Esophagus (tissue), 2 donors: ENCODE measurements at regions not wholly inside any gene's neighbourhood (a gene's known extent, or its start where the extent isn't known, plus 50 kb on each side); places are given as distances from the start of the nearest gene placed in this dataset.

Source experiments
- H3K27ac ChIP-seq, 2 donors: one replicate each; pipeline ENCODE4 v1.5.1; 2013; ENCODE audit warnings: low read depth in 2 of 2, mild to moderate bottlenecking in 2 of 2, inconsistent platforms in 1 of 2, low read length in 1 of 2, moderate library complexity in 1 of 2
- H3K27me3 ChIP-seq, 2 donors: one replicate each; pipeline ENCODE4 v1.6.1; 2013; ENCODE audit warnings: low read length in 2 of 2, control low read depth in 1 of 2, mild to moderate bottlenecking in 1 of 2; ENCODE audit not compliant: insufficient read depth in 2 of 2, control insufficient read depth in 1 of 2
- H3K36me3 ChIP-seq, 2 donors: one replicate each; pipeline ENCODE4 v1.6.1; 2013; ENCODE audit warnings: low read length in 1 of 2; ENCODE audit not compliant: control insufficient read depth in 2 of 2, insufficient read depth in 2 of 2
- H3K4me1 ChIP-seq, 2 donors: one replicate each; pipeline ENCODE4 v1.6.1; 2013; ENCODE audit warnings: low read length in 1 of 2; ENCODE audit not compliant: control insufficient read depth in 2 of 2, insufficient read depth in 2 of 2
- H3K4me3 ChIP-seq, 2 donors: one replicate each; pipeline ENCODE4 v1.5.1; 2013; ENCODE audit warnings: low read length in 2 of 2, mild to moderate bottlenecking in 2 of 2, low read depth in 1 of 2, moderate library complexity in 1 of 2
- H3K9me3 ChIP-seq, 2 donors: one replicate each; pipeline ENCODE4 v1.6.1; 2013; ENCODE audit warnings: mild to moderate bottlenecking in 2 of 2, low read depth in 1 of 2, low read length in 1 of 2, moderate library complexity in 1 of 2; ENCODE audit not compliant: control insufficient read depth in 2 of 2, insufficient read depth in 1 of 2
- whole genome bisulfite sequencing, 2 donors: extraction: QIAGEN DNeasy Blood & Tissue Kit; methylation state at CpG; one replicate each; pipeline ENCODE4 v1.1.7; 2013; 5-methylcytosine and 5-hydroxymethylcytosine counted together
- donor health status: healthy with polysubstance abuse.
- donor health status: Bipolar disorder and iron deficiency.

GRCh38 chr1:94342416-94342815, 75.8 kb upstream of the ABCD3 start:
- no peaks in the 10 kb centered on the region for H3K27me3 ChIP-seq
- no peaks in the 10 kb centered on the region for H3K36me3 ChIP-seq
- no peaks in the 10 kb centered on the region for H3K4me1 ChIP-seq
- H3K9me3 ChIP-seq, result no peaks in the 10 kb centered on the region
- H3K27ac ChIP-seq, result no peak overlapping the region
- no peak overlapping the region for H3K4me3 ChIP-seq
- 69 to 73% methylated on average over 3 of the region's 3 CpGs for WGBS, 2 donors

GRCh38 chr1:94339206-94339927, 78.8 kb upstream of the ABCD3 start:
- Histone ChIP-seq H3K36me3 (no peaks in the 10 kb centered on the region), H3K4me1 (no peaks in the 10 kb centered on the region), H3K27me3 (no peaks in the 10 kb centered on the region), H3K9me3 (no peaks in the 10 kb centered on the region), H3K27ac (no peak overlapping the region), H3K4me3 (no peak overlapping the region)
- 82 to 84% methylated on average over 8 of the region's 8 CpGs for WGBS, 2 donors

- H3K4me1 ChIP-seq, result no peaks in the 10 kb centered on the region
- no peaks in the 10 kb centered on the region for H3K9me3 ChIP-seq
- H3K27ac ChIP-seq, result no peak overlapping the region
- 65 to 81% methylated on average over 4 of the region's 4 CpGs for WGBS, 2 donors
- H3K4me3 ChIP-seq, result no peak overlapping the region
- no peaks in the 10 kb centered on the region for H3K36me3 ChIP-seq
- no peaks in the 10 kb centered on the region for H3K27me3 ChIP-seq
These were observed 81.2 kb upstream of the ABCD3 start for GRCh38 chr1:94336991-94337390.

GRCh38 chr1:94335950-94336349, 82.2 kb upstream of the ABCD3 start:
- Histone ChIP-seq H3K27me3 (no peaks in the 10 kb centered on the region), H3K27ac (no peak overlapping the region), H3K9me3 (no peaks in the 10 kb centered on the region), H3K36me3 (no peaks in the 10 kb centered on the region), H3K4me1 (no peaks in the 10 kb centered on the region), H3K4me3 (no peak overlapping the region)
- 1 to 2% methylated on average over 6 of the region's 6 CpGs for WGBS, 2 donors

GRCh38 chr1:94335447-94335846, 82.7 kb upstream of the ABCD3 start:
- Histone ChIP-seq H3K27me3 (peaks cover 0 to 2% of the 10 kb centered on the region in 2 donors), H3K9me3 (no peaks in the 10 kb centered on the region), H3K27ac (no peak overlapping the region), H3K4me1 (no peaks in the 10 kb centered on the region), H3K4me3 (no peak overlapping the region), H3K36me3 (no peaks in the 10 kb centered on the region)
- WGBS, 2 donors, result 67 to 80% methylated on average over 2 of the region's 2 CpGs

GRCh38 chr1:94334764-94335163, 83.4 kb upstream of the ABCD3 start:
- Histone ChIP-seq H3K4me3 (no peak overlapping the region), H3K4me1 (no peaks in the 10 kb centered on the region), H3K9me3 (no peaks in the 10 kb centered on the region), H3K27ac (no peak overlapping the region), H3K27me3 (peaks cover 0 to 3% of the 10 kb centered on the region in 2 donors), H3K36me3 (no peaks in the 10 kb centered on the region)
- 76 to 80% methylated on average over 2 of the region's 2 CpGs for WGBS, 2 donors

GRCh38 chr1:94332952-94333351, 85.2 kb upstream of the ABCD3 start:
- 74 to 78% methylated on average over 4 of the region's 4 CpGs for WGBS, 2 donors

GRCh38 chr1:94332516-94332915, 85.7 kb upstream of the ABCD3 start:
- Histone ChIP-seq H3K36me3 (no peaks in the 10 kb centered on the region), H3K4me1 (no peaks in the 10 kb centered on the region), H3K27me3 (peaks cover 0 to 3% of the 10 kb centered on the region in 2 donors), H3K4me3 (no peak overlapping the region), H3K27ac (no peak overlapping the region), H3K9me3 (no peaks in the 10 kb centered on the region)

More at GRCh38 chr1:94332952-94333351, 85.2 kb upstream of the ABCD3 start:
- no peak overlapping the region for H3K4me3 ChIP-seq
- no peaks in the 10 kb centered on the region for H3K4me1 ChIP-seq
- no peaks in the 10 kb centered on the region for H3K36me3 ChIP-seq
- H3K27me3 ChIP-seq, result peaks cover 0 to 3% of the 10 kb centered on the region in 2 donors
- H3K9me3 ChIP-seq, result no peaks in the 10 kb centered on the region
- no peak overlapping the region for H3K27ac ChIP-seq

- peaks cover 0 to 2% of the 10 kb centered on the region in 2 donors for H3K4me1 ChIP-seq
- no peaks in the 10 kb centered on the region for H3K36me3 ChIP-seq
- 31 to 41% methylated on average over 3 of the region's 3 CpGs for WGBS, 2 donors
- H3K27me3 ChIP-seq, result peaks cover 0 to 3% of the 10 kb centered on the region in 2 donors
- H3K4me3 ChIP-seq, result no peak overlapping the region
- no peak overlapping the region for H3K27ac ChIP-seq
- H3K9me3 ChIP-seq, result no peaks in the 10 kb centered on the region
These were observed 88.2 kb upstream of the ABCD3 start for GRCh38 chr1:94329986-94330385.

- H3K27me3 ChIP-seq, result peaks cover 0 to 3% of the 10 kb centered on the region in 2 donors
- H3K4me3 ChIP-seq, result no peak overlapping the region
- no peaks in the 10 kb centered on the region for H3K36me3 ChIP-seq
- WGBS, 2 donors, result 92 to 93% methylated on average over 4 of the region's 4 CpGs
- no peaks in the 10 kb centered on the region for H3K9me3 ChIP-seq
- peaks cover 0 to 2% of the 10 kb centered on the region in 2 donors for H3K4me1 ChIP-seq
- no peak overlapping the region for H3K27ac ChIP-seq
These were observed 88.9 kb upstream of the ABCD3 start for GRCh38 chr1:94329276-94329675.
